ENCODE measurements at regions not wholly inside any gene's neighbourhood (a gene's known extent, or its start where the extent isn't known, plus 50 kb on each side); places are given as distances from the start of the nearest gene placed in this dataset.

DNA sequence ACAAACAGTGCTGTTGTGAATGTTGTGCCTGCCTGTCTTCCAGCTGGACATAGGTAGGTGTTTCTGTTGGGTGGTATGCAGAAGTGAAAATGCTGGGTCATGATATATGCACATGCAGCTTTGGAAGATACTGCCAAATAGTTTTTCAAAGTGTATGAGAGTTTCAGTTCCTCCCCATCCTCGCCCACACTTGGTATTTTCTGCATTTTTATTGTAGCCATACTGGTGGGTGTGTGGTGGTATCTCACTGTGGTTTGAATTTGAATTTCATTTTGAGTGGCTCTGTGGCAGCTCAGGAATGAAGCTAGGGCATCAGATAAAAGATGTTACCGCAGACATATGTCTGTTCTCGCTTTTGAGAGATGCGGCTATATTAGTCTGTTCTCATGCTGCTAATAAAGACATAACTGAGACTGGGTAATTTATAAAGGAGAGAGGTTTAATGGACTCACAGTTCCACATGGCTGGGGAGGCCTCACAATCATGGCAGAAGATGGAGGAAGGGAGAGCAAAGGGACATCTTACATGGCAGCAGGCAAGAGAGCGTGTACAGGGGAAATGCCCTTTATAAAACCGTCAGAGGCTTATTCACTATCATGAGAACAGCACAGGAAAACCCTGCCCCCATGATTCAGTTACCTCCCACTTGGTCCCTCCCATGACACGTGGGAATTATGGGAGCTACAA, 183.1 kb downstream of the CAND1 start:
- no peak for DNase-seq (ENCODE audit: low spot score in 2 of 2)
- FAIRE-seq = no peak

DNA sequence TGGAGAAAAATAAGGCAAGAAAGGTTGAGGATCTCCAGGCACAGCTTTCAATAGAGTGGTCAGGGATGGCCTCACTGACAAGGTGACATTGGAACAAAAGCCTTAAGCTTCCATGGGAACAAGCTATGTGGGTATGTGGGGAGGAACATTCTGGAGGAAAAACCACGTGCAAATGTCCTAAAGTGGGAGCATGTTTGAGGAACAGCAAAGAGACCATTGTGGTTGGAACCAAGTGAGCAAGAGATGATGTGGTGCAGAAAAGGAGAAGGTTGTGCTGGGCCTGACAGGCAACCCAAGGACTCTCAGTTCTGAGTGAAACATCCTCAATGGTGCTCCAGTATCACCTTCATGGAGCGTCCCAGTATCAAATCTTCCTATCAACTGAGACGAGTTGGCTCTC, 184.0 kb downstream of the CAND1 start:
- no peak for FAIRE-seq
- DNase-seq (ENCODE audit: low spot score in 2 of 2) = no peak

DNA sequence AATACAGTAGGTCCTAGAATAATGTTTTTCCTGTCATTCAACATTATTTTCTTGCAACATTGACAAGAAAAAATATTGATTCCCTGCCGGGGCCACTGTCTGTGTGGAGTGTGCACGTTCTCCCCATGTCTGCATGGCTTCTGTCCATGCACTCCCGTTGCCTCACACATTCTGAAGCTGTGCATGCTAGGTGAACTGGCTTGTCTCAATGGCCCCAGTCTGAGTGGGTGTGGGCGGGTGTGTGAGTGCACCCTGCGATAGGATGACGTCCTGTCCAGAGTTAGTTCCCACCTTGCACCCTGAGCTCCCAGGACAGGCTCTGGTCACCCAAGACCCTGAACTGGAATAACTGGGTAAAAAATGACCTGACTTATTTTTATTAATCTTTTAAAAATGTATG, 186.1 kb downstream of the CAND1 start:
- FAIRE-seq = no peak
- DNase-seq (ENCODE audit: low spot score in 2 of 2) = no peak

DNA sequence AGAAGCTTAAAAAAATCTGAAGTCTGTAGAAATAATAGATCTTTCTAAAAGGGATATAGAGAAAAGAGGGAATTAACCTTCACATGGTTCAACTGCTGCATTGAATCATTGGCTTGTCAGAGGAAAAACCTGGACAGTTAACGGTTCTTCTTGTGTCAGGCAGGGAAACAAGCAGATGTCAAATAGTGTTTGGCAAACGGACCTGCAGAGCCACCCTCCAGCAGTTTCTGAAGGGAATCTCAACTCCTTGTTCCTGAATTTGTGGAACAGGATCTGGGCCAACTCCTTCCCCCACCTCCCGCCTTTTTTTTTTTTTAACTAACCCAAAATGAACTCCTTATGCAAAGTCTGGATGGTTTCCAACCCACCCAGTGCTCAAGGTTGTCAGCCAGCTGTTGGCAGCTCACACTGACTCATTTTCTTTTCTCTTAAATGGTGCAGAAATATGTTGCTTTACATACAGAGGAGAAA, 187.3 kb downstream of the CAND1 start:
- DNase-seq (ENCODE audit: low spot score in 2 of 2) (no peak), FAIRE-seq (no peak)

DNA sequence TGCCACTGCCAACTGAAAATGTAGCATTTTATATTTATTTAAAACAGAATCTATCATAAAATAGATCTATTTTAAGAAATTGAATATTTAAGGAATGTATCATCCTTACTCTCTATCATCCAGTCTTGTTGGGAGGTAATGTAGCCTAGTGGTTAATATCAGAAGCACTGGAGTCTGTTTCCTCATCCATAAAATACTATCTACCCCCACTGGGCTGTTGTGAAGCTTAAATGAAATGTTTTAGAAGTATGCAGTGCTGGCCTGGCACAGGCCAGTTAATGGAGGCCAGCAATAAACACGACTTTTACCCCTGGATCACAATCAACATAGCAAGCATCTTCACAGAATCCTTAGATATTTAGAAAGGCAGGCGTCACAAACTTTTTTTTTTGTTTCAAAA, 188.0 kb downstream of the CAND1 start:
- FAIRE-seq (no peak), DNase-seq (ENCODE audit: low spot score in 2 of 2) (no peak)

DNA sequence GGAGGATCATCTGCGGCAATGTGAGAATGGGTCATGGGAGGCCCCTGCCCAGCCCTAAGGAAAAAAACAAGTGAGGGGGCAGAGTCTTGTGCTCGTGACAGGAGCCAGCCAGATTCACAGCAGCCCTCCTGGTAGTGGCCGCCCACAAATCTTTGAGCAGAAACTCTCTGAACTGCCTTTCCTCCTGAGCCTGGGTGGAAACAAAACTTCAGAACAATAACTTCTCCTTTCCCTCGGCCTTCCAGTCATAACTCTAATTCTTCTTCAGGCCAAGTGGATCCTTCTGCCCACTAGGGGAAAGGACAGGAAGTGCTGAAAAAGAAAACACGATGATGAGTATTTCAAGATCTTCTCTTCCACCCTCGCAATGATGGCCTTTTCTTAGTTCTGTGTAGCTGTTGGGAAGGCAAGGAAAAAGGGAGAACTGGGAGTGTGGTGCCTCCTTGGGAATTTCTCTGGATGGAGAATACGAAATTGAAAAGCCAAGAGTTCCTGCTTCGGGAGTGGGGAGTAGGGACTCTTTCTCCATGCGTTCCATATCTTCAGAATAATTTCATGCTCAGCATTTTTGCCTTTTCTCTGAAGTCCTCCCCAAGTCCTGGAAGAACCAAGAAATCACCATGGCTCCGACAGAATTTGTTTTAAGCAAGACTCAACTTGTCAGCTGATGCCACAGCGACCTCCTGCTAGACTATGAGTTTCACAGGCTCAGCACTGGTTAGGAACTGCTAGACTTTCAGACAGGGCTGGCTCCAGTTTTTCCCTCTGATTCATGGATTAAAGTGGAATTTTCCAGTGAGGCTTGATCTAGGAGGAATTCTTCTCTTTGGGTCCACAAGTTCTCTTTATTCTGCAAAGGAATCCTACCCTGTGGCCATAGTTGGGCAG, 188.9 kb downstream of the CAND1 start:
- FAIRE-seq = no peak
- no peak for DNase-seq (ENCODE audit: low spot score in 2 of 2)

DNA sequence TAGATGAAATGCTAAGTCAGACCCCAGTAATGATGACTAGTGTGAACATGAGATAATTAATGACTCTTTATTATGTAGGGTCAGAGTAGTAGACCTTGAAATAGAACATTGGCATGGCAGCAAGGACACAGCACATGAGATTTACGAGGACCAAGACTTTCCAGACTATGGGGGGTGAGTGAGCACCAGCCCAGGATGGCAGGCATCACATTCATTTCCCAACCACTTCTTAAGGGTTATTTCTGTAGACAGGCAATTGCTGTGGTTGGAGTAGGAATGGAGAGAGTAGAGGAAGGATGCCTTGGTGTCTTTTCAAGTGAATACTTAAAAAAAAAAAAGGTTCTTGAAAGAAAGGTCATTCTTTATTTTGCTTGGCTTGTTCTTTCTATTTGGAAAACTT, 189.4 kb upstream of the DYRK2 start:
- DNase-seq (ENCODE audit: low spot score in 2 of 2) = no peak

DNA sequence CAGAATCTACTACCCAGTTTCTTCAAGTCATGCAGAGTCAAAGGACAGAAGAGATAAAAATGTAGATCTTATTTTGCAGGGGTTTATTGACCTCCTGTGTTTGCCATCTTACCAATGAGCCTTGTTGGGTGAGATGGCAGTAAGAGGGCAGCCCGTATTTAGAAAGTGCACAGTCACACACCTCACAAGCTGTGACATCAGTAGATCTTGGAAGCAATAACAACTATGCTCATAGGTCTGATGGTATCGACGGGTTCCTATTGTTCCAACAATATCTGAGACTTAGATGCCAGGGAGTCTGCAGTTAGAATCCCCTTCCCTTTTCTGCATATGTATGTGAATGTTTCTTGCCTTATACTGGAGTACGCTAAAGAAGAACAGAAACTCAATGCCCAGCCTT, 189.0 kb upstream of the DYRK2 start:
- FAIRE-seq = no peak
- DNase-seq (ENCODE audit: low spot score in 2 of 2) = no peak

More for the DNA sequence above, 189.4 kb upstream of the DYRK2 start:
- FAIRE-seq = no peak

DNA sequence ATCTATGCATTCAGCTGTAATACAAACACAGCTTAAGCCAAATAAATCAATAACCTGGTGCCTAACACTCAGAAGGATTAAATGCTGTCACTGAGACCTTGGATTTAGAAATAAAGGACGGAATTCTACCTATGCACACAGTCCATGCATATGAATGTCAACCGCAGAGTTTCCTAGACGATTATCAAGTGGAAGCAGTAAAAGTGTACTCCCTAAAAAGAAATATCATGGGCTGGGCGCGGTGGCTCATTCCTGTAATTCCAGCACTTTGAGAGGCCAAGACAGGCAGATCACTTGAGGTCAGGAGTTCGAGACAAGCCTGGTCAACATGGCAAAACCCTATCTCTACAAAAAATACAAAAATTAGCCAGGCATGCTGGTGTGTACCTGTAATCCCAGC, 188.2 kb upstream of the DYRK2 start:
- no peak for DNase-seq (ENCODE audit: low spot score in 2 of 2)
- no peak for FAIRE-seq

DNA sequence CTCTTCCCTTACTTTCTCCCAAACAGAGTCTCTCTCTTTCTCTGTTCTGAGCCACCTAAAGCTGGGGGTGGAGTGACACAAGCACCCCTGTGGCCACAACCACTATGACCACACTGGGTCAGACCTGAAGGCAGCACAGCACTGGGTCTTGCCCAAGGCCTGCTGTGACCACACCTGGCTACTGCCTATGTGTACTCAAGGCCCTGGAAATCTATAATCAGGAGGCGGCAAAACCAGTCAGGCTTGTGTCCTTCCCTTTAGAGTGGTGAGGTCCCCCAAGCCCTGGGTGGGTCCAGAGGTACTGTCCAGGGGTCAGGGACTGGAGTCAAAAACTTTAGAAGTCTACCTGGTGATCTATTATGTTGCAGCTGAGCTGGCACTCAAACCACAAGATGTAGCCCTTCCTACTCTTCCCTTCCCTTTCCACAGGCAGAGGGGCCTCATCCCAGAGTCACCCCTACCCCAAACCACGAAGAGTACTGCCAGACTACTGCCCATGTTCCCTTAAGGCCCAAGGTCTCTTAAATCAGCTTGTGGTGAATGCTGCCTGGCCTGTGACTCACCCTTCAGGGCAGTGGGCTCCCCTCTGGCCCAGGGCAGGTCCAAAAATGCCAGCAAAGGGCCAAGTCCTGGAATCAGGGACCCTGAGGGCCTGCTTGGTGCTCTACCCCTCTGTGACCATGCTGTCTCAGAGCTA, 179.8 kb upstream of the DYRK2 start:
- FAIRE-seq = no peak
- no peak for DNase-seq (ENCODE audit: low spot score in 2 of 2)

DNA sequence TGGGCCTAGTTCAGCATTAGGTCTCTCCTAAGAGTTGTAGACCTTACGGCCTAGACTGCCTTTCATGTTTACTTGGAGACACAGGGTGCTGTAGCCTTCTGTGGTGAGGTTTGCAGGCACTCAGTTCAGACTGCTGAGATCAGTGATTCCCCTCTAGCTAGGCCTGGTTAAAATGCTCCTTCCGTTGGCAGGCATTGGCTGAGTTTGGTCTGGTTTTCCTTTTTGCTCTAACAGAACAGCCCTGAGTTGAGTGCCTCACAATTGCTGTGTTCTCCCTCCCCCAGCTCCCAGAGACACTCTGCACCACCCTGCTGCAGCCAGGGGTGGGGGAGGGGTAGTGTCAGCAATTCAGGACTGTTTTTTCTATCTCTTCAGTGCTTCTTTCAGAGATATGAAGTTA, 178.9 kb upstream of the DYRK2 start:
- DNase-seq (ENCODE audit: low spot score in 2 of 2) = no peak
- FAIRE-seq = no peak

DNA sequence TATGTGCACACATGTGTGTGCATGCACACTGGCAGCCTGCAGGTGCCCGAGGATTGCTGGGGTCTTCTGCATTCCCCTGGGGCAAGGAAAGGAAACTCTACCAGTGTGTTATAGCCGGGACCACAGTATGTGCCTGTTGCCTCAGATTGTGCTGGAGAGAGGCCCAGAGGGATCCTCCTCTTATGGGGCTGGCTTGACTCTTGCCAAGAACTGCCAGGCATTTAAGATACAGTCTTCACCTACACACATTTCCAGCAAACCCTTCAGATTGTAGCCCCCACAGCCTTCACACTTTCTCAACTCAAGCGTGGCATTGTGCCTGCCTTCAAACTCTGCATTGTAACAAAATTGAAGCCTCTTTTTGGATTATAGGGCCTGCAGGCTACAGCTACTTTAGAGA, 176.7 kb upstream of the DYRK2 start:
- DNase-seq (ENCODE audit: low spot score in 2 of 2) = no peak
- FAIRE-seq = no peak

DNA sequence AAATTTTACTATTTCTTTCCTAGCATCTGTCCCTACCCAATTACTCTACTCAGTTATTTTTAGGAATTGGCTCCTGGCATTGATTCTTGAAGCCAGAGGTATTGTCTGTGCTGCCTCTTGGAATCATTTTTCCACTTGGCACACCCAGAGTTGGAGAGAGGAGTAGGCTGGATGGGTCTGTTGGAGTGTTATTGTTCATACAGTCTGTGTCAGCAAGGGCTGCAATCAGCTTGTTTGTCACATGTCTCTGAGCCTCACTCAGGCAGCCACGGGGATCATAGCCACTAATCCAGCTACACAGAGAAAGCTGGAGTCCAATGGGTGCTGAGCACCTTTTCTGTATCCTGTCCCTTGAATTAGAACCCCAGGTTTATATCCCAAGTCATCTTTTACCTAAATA, 176.0 kb upstream of the DYRK2 start:
- DNase-seq (ENCODE audit: low spot score in 2 of 2) (no peak), FAIRE-seq (no peak)

DNA sequence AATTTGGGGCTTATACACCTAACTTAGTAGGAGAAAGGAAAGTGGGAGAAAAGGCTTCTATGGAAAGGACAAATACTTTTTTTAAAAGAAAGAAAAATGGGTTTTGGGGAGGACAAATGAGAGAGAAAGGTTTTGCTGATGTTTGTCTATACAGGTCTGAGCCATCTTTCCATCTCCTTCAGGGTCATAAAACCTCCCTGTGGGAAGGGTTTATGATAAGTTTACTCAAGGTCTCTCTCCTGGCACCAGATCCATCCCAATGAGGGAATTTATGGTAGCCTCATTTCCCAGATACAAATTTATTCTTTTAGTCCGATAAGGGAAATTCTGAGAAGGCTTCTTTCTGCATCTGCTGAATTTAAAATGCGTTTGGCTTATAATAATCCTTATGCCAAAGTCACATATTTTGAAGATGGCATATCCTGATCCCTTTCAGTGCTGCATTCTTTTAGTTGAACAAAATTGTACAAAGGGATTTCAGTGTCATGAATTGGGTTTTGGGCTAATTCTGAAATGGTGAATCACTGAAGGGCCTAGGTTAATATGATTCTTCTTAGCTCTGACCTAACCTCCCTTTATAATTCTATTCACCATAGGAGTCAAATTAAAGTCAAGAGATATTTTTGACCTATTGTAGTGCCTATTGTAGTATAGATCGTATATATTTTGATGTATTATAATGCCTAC, 173.5 kb upstream of the DYRK2 start:
- DNase-seq (ENCODE audit: low spot score in 2 of 2) = no peak
- no peak for FAIRE-seq

DNA sequence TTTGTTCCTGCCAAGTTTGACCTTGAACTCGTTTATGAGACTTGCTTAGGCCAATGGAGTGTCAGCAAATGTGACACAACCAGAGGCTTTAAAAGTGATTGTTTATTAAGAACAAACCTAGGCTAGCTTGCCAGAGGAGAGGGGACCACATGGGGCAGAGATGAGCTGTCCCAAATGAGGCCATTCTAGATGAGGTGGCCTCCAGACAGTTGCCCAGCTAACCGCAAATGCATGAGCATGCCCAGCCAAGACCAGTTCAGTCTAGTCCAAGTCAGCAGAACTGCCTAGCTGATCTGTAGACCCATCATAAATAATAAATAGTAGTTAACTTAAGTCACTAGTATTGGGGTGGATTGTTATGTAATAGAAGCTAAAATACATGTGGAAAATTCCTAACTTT, 172.8 kb upstream of the DYRK2 start:
- no peak for DNase-seq (ENCODE audit: low spot score in 2 of 2)
- no peak for FAIRE-seq

DNA sequence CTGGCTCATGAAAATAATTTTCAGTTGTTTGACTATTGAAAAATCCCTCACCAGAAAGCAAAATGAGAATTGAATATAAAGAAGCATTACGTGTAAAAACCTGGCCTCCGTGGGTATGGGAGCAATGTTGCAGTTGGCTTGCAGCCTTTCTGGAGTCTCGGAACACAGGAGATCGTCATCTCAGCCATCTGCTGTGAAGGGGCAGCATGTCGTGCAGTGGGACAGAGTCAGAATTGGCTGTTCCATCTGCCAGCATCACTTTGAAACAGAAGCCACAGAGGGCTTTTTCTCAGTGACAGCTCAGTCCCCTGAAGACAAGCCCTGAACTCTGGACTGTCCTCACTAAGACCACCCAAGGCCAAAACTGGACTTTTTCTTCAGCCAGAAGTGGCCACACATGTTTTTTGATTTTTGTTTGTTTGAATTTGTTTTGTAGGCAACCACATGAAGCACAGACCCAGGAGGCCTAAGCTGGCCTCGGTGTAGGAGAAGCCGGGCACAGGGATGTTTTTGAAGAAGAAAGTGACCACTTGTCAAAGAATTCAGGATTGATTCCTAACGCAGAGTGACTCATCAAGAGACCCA, 170.8 kb upstream of the DYRK2 start:
- no peak for DNase-seq (ENCODE audit: low spot score in 2 of 2)
- no peak for FAIRE-seq

DNA sequence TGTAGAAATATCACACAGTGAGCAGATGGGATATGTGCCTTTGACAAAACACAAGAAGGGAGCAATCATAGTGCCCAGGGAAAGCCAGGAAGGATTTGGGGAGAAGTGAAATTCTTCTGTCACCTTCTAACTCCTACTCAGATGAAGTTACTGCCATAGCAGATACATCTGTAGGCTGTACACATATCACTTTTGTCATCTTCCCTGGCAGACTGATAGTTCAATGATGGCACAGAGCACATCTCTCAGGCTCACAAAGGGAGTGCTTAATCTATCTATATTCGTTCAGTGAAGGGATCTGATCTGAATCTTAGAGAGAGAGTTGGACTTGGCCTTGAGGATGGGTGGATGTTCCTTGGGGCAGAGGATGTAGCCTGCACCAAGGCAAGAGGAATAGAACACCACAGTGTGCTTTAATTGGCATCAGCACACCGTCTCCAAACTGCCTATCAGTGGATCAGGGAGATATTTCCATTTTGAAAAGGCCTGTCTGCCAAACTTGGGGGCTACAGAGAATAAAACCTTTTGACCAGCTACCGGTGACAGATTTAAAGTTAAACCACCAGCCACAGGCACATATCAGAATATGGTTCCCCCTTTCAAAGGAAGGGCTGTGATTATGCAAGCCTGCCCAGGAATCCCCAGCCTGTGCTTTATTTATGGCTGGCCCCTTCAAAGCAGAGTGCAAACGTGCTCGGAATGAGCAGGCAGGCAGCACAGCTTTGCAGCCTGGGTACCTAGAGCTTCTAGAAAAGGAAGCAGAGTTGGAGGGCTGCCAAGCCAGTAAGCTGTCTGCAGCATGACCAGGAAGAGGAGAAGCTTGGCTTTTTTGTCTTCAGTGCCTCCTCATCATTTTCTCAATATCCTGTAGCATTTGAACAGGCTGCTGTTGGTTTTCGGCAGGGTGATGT, 165.5 kb upstream of the DYRK2 start:
- DNase-seq (ENCODE audit: low spot score in 2 of 2) = no peak
- FAIRE-seq = no peak

DNA sequence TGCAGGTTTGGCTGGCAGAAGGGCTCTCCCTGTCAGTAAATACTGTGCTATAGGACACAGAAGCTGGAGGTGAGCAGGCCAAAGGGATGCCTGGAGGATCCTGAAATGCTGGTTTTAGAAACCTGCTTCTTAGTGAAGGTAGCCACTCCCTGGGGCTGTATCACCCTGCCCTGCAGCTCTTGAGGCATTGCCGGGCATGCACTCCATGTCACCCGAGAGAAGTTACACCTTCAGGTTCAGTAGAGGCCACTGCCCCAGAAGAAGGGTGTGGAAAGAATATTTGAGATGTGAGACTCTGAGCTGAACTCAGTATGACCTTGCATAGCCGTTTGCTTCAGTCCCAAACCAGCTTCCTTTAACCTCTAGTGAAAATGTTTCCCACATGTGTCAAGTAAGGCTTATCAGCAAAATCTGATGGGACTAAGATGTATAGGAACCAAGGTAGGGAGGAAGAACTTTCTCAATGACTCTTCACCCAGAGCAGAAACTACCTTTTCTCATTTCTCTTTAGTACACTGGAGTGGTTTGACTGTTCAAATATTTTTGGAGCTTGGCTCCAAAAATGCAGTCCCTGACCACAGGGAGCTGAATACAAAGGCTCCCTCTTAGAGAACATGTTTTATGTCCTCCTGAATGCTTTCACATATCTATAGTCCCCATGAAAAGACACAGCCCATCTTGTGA, 164.5 kb upstream of the DYRK2 start:
- FAIRE-seq (no peak), DNase-seq (ENCODE audit: low spot score in 2 of 2) (no peak)

All from frontal cortex (tissue), 3 donors.